PC-3 (cell line): ENCODE measurements at regions not wholly inside any gene's neighbourhood (a gene's known extent, or its start where the extent isn't known, plus 50 kb on each side); places are given as distances from the start of the nearest gene placed in this dataset.

Experiments
- ATAC-seq: fragments of 200-7000 bp; cut with Tn5 transposase; 2 replicates; pipeline ENCODE4 v1.9.1; 2020; ENCODE audit warnings: mild to moderate bottlenecking, moderate library complexity
- BruUV-seq: library from RNA; stranded (reverse); fragments of 400-500 nt; replicated peaks from 2 replicates; lab custom pipeline; 2021; lab: Mats Ljungman, UMichigan
- CTCF ChIA-PET: fragments of 300-600 bp; sonication (Branson Sonifier 250); formaldehyde crosslinking; loops from one replicate; lab custom pipeline; 2022; ENCODE audit warnings: antibody characterized with exemption; lab: Charles Lee
- POLR2A ChIA-PET: fragments of 300-600 bp; sonication (Branson Sonifier 250); formaldehyde crosslinking; loops from one replicate; lab custom pipeline; 2022; ENCODE audit warnings: antibody characterized with exemption; ENCODE audit not compliant: unreplicated experiment; lab: Charles Lee
- DNase-seq: peaks from one replicate; pipeline ENCODE4 v3.0.0-alpha.2; 2015
- H2AFZ ChIP-seq: fragments of 300-600 bp; sonication (generic); 2 replicates; pipeline ENCODE4 v1.6.0; 2016; ENCODE audit warnings: antibody characterized with exemption, low read length
- H3F3A ChIP-seq: fragments of 300-600 bp; sonication (generic); one replicate; pipeline ENCODE4 v1.6.0; 2017; ENCODE audit warnings: antibody characterized with exemption, low read length, control low read depth, mild to moderate bottlenecking; ENCODE audit not compliant: unreplicated experiment
- H3K27ac ChIP-seq: fragments of 300-600 bp; sonication (generic); 2 replicates; pipeline ENCODE4 v1.5.1; 2016; ENCODE audit warnings: mild to moderate bottlenecking, low read length
- H3K27me3 ChIP-seq: fragments of 300-600 bp; sonication (generic); 2 replicates; pipeline ENCODE4 v1.6.1; 2016; ENCODE audit warnings: low read length, mixed read lengths
- H3K36me3 ChIP-seq: fragments of 300-600 bp; sonication (generic); 2 replicates; pipeline ENCODE4 v1.6.1; 2016; ENCODE audit warnings: low read depth, mixed run types, low read length, mixed read lengths
- H3K4me1 ChIP-seq: fragments of 300-600 bp; sonication (generic); 2 replicates; pipeline ENCODE4 v1.5.1; 2016; ENCODE audit warnings: low read length; ENCODE audit not compliant: insufficient read depth
- H3K4me2 ChIP-seq: fragments of 300-600 bp; sonication (generic); 2 replicates; pipeline ENCODE4 v1.6.0; 2016; ENCODE audit warnings: low read length
- H3K4me3 ChIP-seq: fragments of 300-600 bp; sonication (generic); 2 replicates; pipeline ENCODE4 v1.5.1; 2016; ENCODE audit warnings: mild to moderate bottlenecking, low read length, mixed read lengths
- H3K79me2 ChIP-seq: fragments of 300-600 bp; sonication (generic); 2 replicates; pipeline ENCODE4 v1.6.1; 2017; ENCODE audit warnings: low read length, mixed read lengths
- H3K9ac ChIP-seq: fragments of 300-600 bp; sonication (generic); 2 replicates; pipeline ENCODE4 v1.6.0; 2016; ENCODE audit warnings: mild to moderate bottlenecking, low read length
- H3K9me2 ChIP-seq: fragments of 300-600 bp; sonication (generic); replicated peaks from 2 replicates; pipeline ENCODE4 v1.6.1; 2016; ENCODE audit warnings: mixed run types, low read length, mixed read lengths
- H3K9me3 ChIP-seq: fragments of 300-600 bp; sonication (generic); 2 replicates; pipeline ENCODE4 v1.6.1; 2016; ENCODE audit warnings: low read length, mixed read lengths
- H4K20me1 ChIP-seq: fragments of 300-600 bp; sonication (generic); 2 replicates; pipeline ENCODE4 v1.6.1; 2016; ENCODE audit warnings: low read length, mixed read lengths
- CTCF ChIP-seq: fragments of 300-600 bp; sonication (generic); conservative IDR thresholded peaks from 2 replicates; pipeline ENCODE4 v1.5.1; 2017; ENCODE audit warnings: antibody characterized with exemption, low read depth, mild to moderate bottlenecking, low read length
- EZH2 ChIP-seq: fragments of 300-600 bp; sonication (generic); IDR thresholded peaks from one replicate; pipeline ENCODE4 v1.6.1; 2017; ENCODE audit warnings: antibody characterized with exemption, mild to moderate bottlenecking, low read length; ENCODE audit not compliant: unreplicated experiment
- EZH2phosphoT487 ChIP-seq: fragments of 300-600 bp; sonication (generic); IDR thresholded peaks from 2 replicates; pipeline ENCODE4 v1.6.1; 2018; ENCODE audit warnings: mild to moderate bottlenecking, antibody characterized with exemption, low read length, borderline replicate concordance
- intact Hi-C: fragments of 100-400 bp; cut with micrococcal nuclease; formaldehyde crosslinking; loops from 2 replicates; pipeline ENCODE4 v1.9.0; 2023

DNA sequence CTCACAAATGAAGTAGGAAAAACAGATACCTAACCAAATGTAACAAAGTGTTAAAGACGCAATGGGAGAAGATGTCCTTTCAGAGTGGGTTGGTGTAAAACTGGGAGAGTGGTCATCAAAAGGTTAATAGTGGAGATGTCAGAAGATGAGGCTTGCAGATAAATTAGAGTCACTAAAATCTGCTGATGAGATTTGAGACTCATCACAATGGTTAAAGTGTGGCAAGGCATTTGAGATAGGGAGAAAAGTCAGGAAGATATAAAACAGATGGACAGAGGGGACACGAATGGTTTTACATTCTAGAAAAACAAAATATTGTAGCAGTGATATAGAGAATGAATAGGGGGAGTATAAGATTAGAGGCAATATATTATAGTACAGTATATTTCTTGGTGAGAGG is 406.0 kb upstream of the SEMA6A start:
- Histone ChIP-seq H3K9ac (no peak overlapping the region), H3K4me1 (no peaks in the 10 kb centered on the region), H3F3A (no peaks in the 10 kb centered on the region), H4K20me1 (no peaks in the 10 kb centered on the region), H2AFZ (no peak overlapping the region), H3K4me2 (no peak overlapping the region), H3K4me3 (no peak overlapping the region), H3K79me2 (no peaks in the 10 kb centered on the region), H3K9me3 (no peaks in the 10 kb centered on the region), H3K36me3 (no peaks in the 10 kb centered on the region), H3K27me3 (no peaks in the 10 kb centered on the region), H3K9me2 (no peaks in the 10 kb centered on the region), H3K27ac (no peak overlapping the region)
- DNase-seq (no peak), ATAC-seq (no peak)
- intact Hi-C loops: no loop called here
- POLR2A ChIA-PET: no interaction called here
- CTCF ChIA-PET: no interaction called here
- BruUV-seq: no TSS peak
- TF ChIP-seq EZH2phosphoT487 (no peak), EZH2 (no peak), CTCF (no peak)

- no peak for TF ChIP-seq EZH2
- TF ChIP-seq EZH2phosphoT487: no peak
- TF ChIP-seq CTCF: no peak
- Histone ChIP-seq H3K9me3 (no peaks in the 10 kb centered on the region), H3K9ac (no peak overlapping the region), H3K27ac (no peak overlapping the region), H3K9me2 (no peaks in the 10 kb centered on the region), H3K79me2 (no peaks in the 10 kb centered on the region), H3K4me3 (no peak overlapping the region), H4K20me1 (no peaks in the 10 kb centered on the region), H2AFZ (no peak overlapping the region), H3F3A (no peaks in the 10 kb centered on the region), H3K36me3 (no peaks in the 10 kb centered on the region), H3K4me2 (no peak overlapping the region), H3K27me3 (no peaks in the 10 kb centered on the region), H3K4me1 (no peaks in the 10 kb centered on the region)
- CTCF ChIA-PET: no interaction called here
- intact Hi-C loops: no loop called here
- BruUV-seq: no TSS peak
- DNase-seq (no peak), ATAC-seq (no peak)
- POLR2A ChIA-PET: no interaction called here
Measured at GRCh38 chr5:116976767-116977166, 402.1 kb upstream of the SEMA6A start.

DNA sequence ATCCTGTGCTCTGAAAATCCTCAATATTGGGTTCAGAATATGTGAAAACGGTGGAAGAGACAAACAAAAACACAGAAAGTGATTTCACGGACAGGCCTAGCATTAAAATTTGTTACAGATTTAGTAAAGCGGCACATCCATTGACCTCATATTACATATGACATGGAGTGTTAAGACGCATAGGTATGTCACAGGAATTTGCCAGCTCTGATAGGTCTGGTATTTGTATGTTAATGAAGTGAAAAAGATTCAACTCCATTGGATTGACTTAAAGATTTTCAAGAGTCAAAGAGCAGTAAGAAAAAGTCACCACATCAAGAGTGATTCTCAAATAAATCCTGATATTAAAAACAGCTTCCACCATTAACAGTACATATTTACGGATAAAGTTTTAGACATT is 396.5 kb upstream of the SEMA6A start:
- Histone ChIP-seq H3K27me3 (no peaks in the 10 kb centered on the region), H3K4me3 (no peak overlapping the region), H3K9ac (no peak overlapping the region), H3F3A (no peaks in the 10 kb centered on the region), H3K36me3 (no peaks in the 10 kb centered on the region), H2AFZ (no peak overlapping the region), H4K20me1 (no peaks in the 10 kb centered on the region), H3K4me2 (no peak overlapping the region), H3K4me1 (no peaks in the 10 kb centered on the region), H3K27ac (no peak overlapping the region), H3K9me3 (no peaks in the 10 kb centered on the region), H3K9me2 (no peaks in the 10 kb centered on the region), H3K79me2 (no peaks in the 10 kb centered on the region)
- DNase-seq (no peak), ATAC-seq (no peak)
- ChIA-PET CTCF (no interaction called here), POLR2A (no interaction called here)
- intact Hi-C loops: no loop called here
- TF ChIP-seq EZH2 (no peak), CTCF (no peak), EZH2phosphoT487 (no peak)
- no TSS peak for BruUV-seq
